ENCODE measurements at regions not wholly inside any gene's neighbourhood (a gene's known extent, or its start where the extent isn't known, plus 50 kb on each side); places are given as distances from the start of the nearest gene placed in this dataset.
"Not testable (repeated sequence)": the region's sequence is repeated elsewhere in the genome, so short reads cannot be mapped to it uniquely, and the experiment has no call there.

GRCh38 chr7:150048244-150049011 is 174.7 kb downstream of the ATP6V0E2 start:
- DNase-seq, H3K4me1 ChIP-seq, H3K27me3 ChIP-seq, H3K9me3 ChIP-seq, H3K36me3 ChIP-seq: not testable (repeated sequence)
- peak overlapping the region; percentile 40 for H3K4me3 ChIP-seq (ENCODE audit: low read depth, low read length)

GRCh38 chr7:150049012-150049655 is 175.4 kb downstream of the ATP6V0E2 start:
- peak; percentile 89 for DNase-seq
- H3K9me3 ChIP-seq, H3K27me3 ChIP-seq, H3K4me1 ChIP-seq, H3K36me3 ChIP-seq: not testable (repeated sequence)
- peak overlapping the region; percentile 49 for H3K4me3 ChIP-seq (ENCODE audit: low read depth, low read length)

- H3K36me3 ChIP-seq, H3K9me3 ChIP-seq: not testable (repeated sequence)
These were observed 179.6 kb downstream of the ATP6V0E2 start for GRCh38 chr7:150053396-150053795.

GRCh38 chr7:150054242-150054641 is 180.5 kb downstream of the ATP6V0E2 start:
- not testable (repeated sequence) for DNase-seq; H3K4me3 ChIP-seq (ENCODE audit: low read depth, low read length); H3K27me3 ChIP-seq; H3K36me3 ChIP-seq; H3K9me3 ChIP-seq; H3K4me1 ChIP-seq

More at GRCh38 chr7:150053396-150053795, 179.6 kb downstream of the ATP6V0E2 start:
- H3K4me3 ChIP-seq (ENCODE audit: low read depth, low read length); DNase-seq; H3K4me1 ChIP-seq; H3K27me3 ChIP-seq: not testable (repeated sequence)

- H3K9me3 ChIP-seq; H3K27me3 ChIP-seq; H3K4me1 ChIP-seq; H3K4me3 ChIP-seq (ENCODE audit: low read depth, low read length); H3K36me3 ChIP-seq: not testable (repeated sequence)
- DNase-seq: peak; percentile 94
- TF ChIP-seq CTCF (IDR thresholded peaks at IDR 0.05; ENCODE audit: low read depth, low read length): peak; percentile 43
These were observed 186.8 kb downstream of the ATP6V0E2 start for GRCh38 chr7:150060259-150061221.

GRCh38 chr7:150063195-150063594 is 189.4 kb downstream of the ATP6V0E2 start:
- H3K4me1 ChIP-seq; H3K9me3 ChIP-seq; H3K36me3 ChIP-seq; H3K27me3 ChIP-seq; H3K4me3 ChIP-seq (ENCODE audit: low read depth, low read length); DNase-seq: not testable (repeated sequence)

GRCh38 chr7:150069555-150070313 is 196.0 kb downstream of the ATP6V0E2 start:
- not testable (repeated sequence) for H3K4me3 ChIP-seq (ENCODE audit: low read depth, low read length); H3K36me3 ChIP-seq; DNase-seq; H3K27me3 ChIP-seq; H3K9me3 ChIP-seq; H3K4me1 ChIP-seq

GRCh38 chr7:150077543-150077942 is 203.8 kb downstream of the ATP6V0E2 start:
- H3K4me1 ChIP-seq, H3K27me3 ChIP-seq, DNase-seq: not testable (repeated sequence)

GRCh38 chr7:150081865-150082264 is 208.1 kb downstream of the ATP6V0E2 start:
- not testable (repeated sequence) for H3K4me1 ChIP-seq; H3K36me3 ChIP-seq; DNase-seq; H3K27me3 ChIP-seq; H3K9me3 ChIP-seq; H3K4me3 ChIP-seq (ENCODE audit: low read depth, low read length)

More at GRCh38 chr7:150077543-150077942, 203.8 kb downstream of the ATP6V0E2 start:
- H3K4me3 ChIP-seq (ENCODE audit: low read depth, low read length); H3K36me3 ChIP-seq; H3K9me3 ChIP-seq: not testable (repeated sequence)

- not testable (repeated sequence) for H3K27me3 ChIP-seq; H3K4me3 ChIP-seq (ENCODE audit: low read depth, low read length); DNase-seq; H3K4me1 ChIP-seq; H3K9me3 ChIP-seq; H3K36me3 ChIP-seq
These were observed 211.0 kb downstream of the ATP6V0E2 start for GRCh38 chr7:150084724-150085123.

GRCh38 chr7:150087478-150087877 is 213.7 kb downstream of the ATP6V0E2 start:
- DNase-seq; H3K27me3 ChIP-seq; H3K4me3 ChIP-seq (ENCODE audit: low read depth, low read length); H3K9me3 ChIP-seq; H3K36me3 ChIP-seq; H3K4me1 ChIP-seq: not testable (repeated sequence)

GRCh38 chr7:150089139-150089538 is 215.4 kb downstream of the ATP6V0E2 start:
- H3K4me1 ChIP-seq, DNase-seq, H3K9me3 ChIP-seq: not testable (repeated sequence)

GRCh38 chr7:150090776-150091175 is 217.0 kb downstream of the ATP6V0E2 start:
- not testable (repeated sequence) for H3K27me3 ChIP-seq; H3K9me3 ChIP-seq; H3K4me3 ChIP-seq (ENCODE audit: low read depth, low read length); H3K4me1 ChIP-seq; DNase-seq; H3K36me3 ChIP-seq

More at GRCh38 chr7:150089139-150089538, 215.4 kb downstream of the ATP6V0E2 start:
- H3K27me3 ChIP-seq; H3K36me3 ChIP-seq; H3K4me3 ChIP-seq (ENCODE audit: low read depth, low read length): not testable (repeated sequence)

- H3K4me3 ChIP-seq (ENCODE audit: low read depth, low read length); DNase-seq: not testable (repeated sequence)
These were observed 220.1 kb downstream of the ATP6V0E2 start for GRCh38 chr7:150093897-150094296.

More at GRCh38 chr7:150093897-150094296, 220.1 kb downstream of the ATP6V0E2 start:
- not testable (repeated sequence) for H3K36me3 ChIP-seq, H3K27me3 ChIP-seq, H3K9me3 ChIP-seq, H3K4me1 ChIP-seq

Data from BE2C (cell line).